HG03060 (cell line): ENCODE measurements at regions not wholly inside any gene's neighbourhood (a gene's known extent, or its start where the extent isn't known, plus 50 kb on each side); places are given as distances from the start of the nearest gene placed in this dataset.

Experiments used
- ATAC-seq: cut with Tn5 transposase; IDR thresholded peaks from one replicate; pipeline ENCODE4 v1.9.1; 2021; ENCODE audit warnings: low read depth, moderate number of reproducible peaks; ENCODE audit not compliant: unreplicated experiment

- ATAC-seq, result no peak
Measured at GRCh38 chr6:147802459-147802858, 294.0 kb downstream of the SAMD5 start.

DNA sequence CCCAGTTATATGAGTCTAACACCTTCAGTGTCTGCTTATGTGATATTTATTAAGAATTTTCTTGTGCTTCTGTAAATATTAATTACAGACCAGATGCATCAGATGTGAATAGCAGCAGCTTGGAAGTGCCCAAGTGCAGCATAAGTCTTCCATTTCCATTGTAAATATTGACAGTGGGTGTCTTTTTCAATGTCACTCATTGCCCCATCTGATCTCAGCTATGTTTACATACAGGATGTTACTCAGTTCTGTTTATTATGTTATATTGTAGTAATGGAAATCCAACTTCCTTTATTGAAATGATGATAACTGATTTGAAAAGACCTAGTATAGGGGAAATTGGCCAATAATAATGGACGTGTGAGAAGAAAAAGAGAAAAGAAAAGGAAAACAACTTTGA lies 296.7 kb downstream of the SAMD5 start:
- no peak for ATAC-seq

DNA sequence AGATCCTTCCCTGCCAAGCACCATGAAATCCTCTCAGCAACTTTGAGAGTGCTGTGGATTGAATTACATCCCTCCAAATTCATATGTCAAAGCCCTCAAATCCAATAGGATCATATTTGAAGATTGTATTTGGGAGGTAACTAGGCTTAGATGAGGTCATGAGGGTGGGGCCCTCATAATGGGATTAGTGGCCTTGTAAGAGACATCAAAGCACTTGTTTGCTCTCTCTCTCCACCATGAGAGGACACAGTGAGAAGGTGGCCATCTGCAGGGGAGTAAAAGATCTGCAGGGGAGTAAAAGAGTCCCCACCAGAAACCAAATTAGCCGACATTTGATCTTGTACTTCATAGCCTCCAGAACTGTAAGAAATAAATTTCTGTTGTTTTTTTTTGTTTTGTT lies 298.2 kb downstream of the SAMD5 start:
- no peak for ATAC-seq

- ATAC-seq, result no peak
Measured at GRCh38 chr6:147808640-147809039, 300.1 kb downstream of the SAMD5 start.

GRCh38 chr6:147811913-147812629 lies 303.6 kb downstream of the SAMD5 start:
- ATAC-seq, result no peak

- no peak for ATAC-seq
Measured at GRCh38 chr6:147817042-147817689, 308.7 kb downstream of the SAMD5 start.

DNA sequence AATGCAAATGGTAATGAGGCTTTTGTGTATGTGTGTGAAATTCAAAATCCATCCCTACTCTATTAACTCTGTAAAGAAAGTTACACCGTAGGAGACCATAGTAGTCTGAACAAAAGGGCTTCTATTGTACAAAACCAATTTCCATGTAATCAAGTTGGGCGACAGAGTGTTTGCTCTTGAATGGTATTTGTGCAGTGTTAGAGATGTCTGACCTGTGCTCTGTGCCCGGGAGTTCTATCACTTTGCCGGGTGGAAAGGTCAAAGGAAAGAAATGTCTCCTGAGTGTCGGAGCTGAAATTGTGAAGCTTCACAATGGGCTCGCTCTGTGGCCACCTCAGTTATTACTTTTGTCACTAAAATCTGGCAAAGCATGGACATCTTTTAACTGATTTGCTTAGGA lies 312.0 kb downstream of the SAMD5 start:
- ATAC-seq, result no peak

GRCh38 chr6:147821295-147821897 lies 312.9 kb downstream of the SAMD5 start:
- no peak for ATAC-seq

GRCh38 chr6:147823936-147824335 lies 315.4 kb downstream of the SAMD5 start:
- ATAC-seq, result no peak

- no peak for ATAC-seq
Measured at GRCh38 chr6:147825848-147826247, 317.4 kb downstream of the SAMD5 start.

DNA sequence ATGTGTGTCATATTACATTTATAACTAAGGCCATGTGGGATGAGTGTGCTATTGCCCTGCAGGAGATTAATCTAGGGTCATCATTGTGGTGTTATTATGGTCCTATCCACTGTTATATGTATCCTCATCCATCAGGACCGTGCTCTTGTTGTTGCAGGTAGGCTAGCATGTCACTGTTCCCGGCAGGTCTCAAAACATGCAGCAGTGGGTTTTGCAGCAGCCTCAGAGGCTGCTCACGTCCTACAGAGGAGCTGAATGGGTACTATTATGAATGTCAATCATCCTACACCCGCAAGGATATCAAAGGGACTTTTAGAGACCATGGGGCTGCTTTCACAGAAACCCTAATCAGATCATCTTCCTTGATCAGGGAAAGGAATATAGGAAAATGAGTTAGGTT lies 318.2 kb downstream of the SAMD5 start:
- ATAC-seq, result no peak

- ATAC-seq, result no peak
Measured at GRCh38 chr6:147829418-147829817, 320.9 kb downstream of the SAMD5 start.

DNA sequence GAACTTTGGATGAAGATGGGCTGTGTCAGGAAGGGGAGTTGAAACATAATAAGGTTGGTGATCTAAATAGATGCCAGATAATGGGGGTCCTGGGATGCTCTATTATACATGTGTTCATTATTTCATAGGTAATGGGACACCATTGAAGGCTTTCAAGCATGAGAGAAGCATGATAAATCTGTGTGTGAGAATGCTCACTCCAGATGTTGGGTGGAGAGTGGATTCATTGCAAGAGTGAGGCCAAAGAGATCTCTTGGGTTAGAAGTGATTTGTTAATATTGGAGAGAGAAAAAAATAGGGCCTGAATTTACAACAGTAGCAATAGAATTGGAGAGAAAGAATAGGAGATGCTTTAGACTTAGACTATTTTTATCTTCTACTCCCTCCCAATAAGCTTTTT lies 321.3 kb downstream of the SAMD5 start:
- no peak for ATAC-seq

DNA sequence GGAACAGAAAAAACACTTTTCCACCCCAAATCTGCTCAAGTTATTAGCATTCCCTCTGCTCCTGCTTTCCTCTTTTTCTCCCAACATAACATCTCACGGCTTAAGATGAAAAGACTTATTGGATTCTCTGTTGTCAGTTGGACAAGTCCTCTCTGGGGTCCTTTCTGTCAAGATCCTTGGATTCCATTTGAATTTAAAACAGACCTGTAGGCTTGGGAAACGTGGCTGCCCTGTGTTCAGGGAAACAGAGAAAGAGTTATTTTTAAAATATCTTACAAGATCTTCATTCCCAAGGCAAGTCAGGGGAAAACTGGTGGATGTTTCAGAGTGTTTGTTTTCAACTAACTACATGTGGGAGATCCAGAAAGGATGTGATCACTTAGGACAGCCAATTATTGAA lies 322.9 kb downstream of the SAMD5 start:
- no peak for ATAC-seq

DNA sequence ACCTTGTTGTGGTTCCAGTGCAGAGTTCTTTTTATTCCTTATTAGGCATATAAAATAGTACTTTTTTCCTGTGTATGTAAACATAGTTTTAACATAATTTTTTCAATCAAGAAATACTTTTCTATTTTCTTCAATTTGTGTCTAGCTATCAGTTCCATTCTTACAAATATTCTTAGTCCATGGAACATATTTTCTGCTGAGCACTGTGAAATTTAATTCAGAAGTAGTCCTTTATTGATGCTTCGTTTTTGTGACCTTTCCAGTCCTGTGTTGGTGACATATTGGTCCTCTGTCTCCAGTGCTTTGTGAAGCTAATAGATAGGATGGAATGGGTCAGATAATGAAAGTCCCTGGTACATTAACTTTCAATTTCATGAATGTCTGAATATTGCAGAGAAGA lies 325.1 kb downstream of the SAMD5 start:
- no peak for ATAC-seq

- no peak for ATAC-seq
Measured at GRCh38 chr6:147834084-147834776, 325.7 kb downstream of the SAMD5 start.

DNA sequence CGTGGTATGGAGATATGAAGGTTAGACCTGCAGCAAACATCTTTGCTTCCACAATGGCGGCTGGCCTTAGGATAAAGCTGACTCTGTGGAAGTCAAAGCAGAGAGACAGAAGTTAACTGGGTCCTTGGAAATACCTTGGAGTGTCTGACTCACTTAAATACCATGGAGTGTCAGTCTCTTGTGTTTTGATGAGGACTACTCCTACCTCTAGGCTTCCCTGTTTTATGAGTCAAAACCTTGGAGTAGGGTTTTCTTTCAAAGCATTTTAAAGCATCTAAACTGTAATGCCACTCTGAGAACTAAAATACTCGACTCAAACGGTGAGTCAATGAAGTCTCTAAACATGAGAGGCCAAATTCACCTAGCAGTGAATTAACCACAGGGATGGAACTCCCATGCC lies 329.1 kb downstream of the SAMD5 start:
- no peak for ATAC-seq

GRCh38 chr6:147839708-147840610 lies 331.5 kb downstream of the SAMD5 start:
- no peak for ATAC-seq

GRCh38 chr6:147841547-147842148 lies 333.2 kb downstream of the SAMD5 start:
- no peak for ATAC-seq
